Activated T-helper 1 cell treated with anti-CD3 and anti-CD28 coated beads, Interleukin-12 subunit alpha, Interleukin-12 subunit beta, Interleukin-2, Interleukin-4 antibody, amounts not matched to agents 30 ng/mL and 10 ng/mL and 1 ng/mL, durations not matched to agents 14 hours and 24 hours and 36 hours (primary cell): ENCODE measurements at regions not wholly inside any gene's neighbourhood (a gene's known extent, or its start where the extent isn't known, plus 50 kb on each side); places are given as distances from the start of the nearest gene placed in this dataset.
"Not testable (repeated sequence)": the region's sequence is repeated elsewhere in the genome, so short reads cannot be mapped to it uniquely, and the experiment has no call there.

ENCODE experiments used
- DNase-seq: peaks from one replicate; pipeline ENCODE4 v3.0.0; 2021; ENCODE audit warnings: low spot score
- H3K27ac Mint-ChIP-seq: one replicate; pipeline ENCODE4 v1.8.0; 2021; ENCODE audit warnings: mild to moderate bottlenecking, mixed read lengths
- H3K27me3 Mint-ChIP-seq: one replicate; pipeline ENCODE4 v1.8.0; 2022; ENCODE audit warnings: mild to moderate bottlenecking, moderate library complexity, mixed read lengths; ENCODE audit not compliant: insufficient read depth
- H3K36me3 Mint-ChIP-seq: one replicate; pipeline ENCODE4 v1.8.0; 2021; ENCODE audit warnings: low read depth, mixed read lengths
- H3K4me1 Mint-ChIP-seq: one replicate; pipeline ENCODE4 v1.8.0; 2021; ENCODE audit warnings: low read depth, mixed read lengths
- H3K4me3 Mint-ChIP-seq: one replicate; pipeline ENCODE4 v1.8.0; 2021; ENCODE audit warnings: mild to moderate bottlenecking, moderate library complexity, mixed read lengths
- H3K9me3 Mint-ChIP-seq: one replicate; pipeline ENCODE4 v1.8.0; 2021; ENCODE audit warnings: mixed read lengths
- intact Hi-C: fragments of 100-400 bp; cut with micrococcal nuclease; formaldehyde crosslinking; loops from one replicate; pipeline ENCODE4 v1.15.1; 2024

DNA sequence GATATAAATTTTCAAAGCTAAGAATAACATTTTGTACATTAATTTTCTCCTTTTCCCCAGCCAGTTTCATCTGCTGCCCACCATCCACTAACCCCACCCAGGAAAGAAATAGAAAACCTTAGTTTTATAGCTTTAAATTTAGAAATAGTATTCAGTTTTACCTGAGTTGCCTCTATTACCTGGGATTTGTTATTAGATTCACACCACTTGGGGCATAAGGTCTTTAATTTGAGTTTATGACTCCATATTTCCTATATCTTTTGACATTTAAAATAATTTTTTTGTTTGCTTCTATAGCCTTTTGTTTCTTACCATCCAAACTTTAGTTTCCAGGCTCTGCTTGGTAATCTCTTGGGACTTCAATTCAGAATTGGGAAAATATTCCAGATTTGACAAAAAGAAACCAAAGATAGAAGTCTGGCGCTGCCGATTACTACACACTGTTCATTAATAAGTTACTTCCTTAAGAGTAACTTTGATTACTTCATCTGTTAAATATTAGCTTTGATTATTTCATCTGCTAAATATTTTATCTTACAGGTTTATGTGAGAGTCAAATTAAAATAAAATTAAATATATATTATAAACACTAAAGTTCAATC, 485.5 kb upstream of the FOXG1 start:
- H3K9me3 Mint-ChIP-seq = peaks cover 18% of the 10 kb centered on the region
- H3K27me3 Mint-ChIP-seq = no peaks in the 10 kb centered on the region
- no peak for DNase-seq
- intact Hi-C loops = no loop called here
- no peaks in the 10 kb centered on the region for H3K36me3 Mint-ChIP-seq
- H3K4me1 Mint-ChIP-seq = no peaks in the 10 kb centered on the region
- no peak overlapping the region for H3K27ac Mint-ChIP-seq
- no peak overlapping the region for H3K4me3 Mint-ChIP-seq

DNA sequence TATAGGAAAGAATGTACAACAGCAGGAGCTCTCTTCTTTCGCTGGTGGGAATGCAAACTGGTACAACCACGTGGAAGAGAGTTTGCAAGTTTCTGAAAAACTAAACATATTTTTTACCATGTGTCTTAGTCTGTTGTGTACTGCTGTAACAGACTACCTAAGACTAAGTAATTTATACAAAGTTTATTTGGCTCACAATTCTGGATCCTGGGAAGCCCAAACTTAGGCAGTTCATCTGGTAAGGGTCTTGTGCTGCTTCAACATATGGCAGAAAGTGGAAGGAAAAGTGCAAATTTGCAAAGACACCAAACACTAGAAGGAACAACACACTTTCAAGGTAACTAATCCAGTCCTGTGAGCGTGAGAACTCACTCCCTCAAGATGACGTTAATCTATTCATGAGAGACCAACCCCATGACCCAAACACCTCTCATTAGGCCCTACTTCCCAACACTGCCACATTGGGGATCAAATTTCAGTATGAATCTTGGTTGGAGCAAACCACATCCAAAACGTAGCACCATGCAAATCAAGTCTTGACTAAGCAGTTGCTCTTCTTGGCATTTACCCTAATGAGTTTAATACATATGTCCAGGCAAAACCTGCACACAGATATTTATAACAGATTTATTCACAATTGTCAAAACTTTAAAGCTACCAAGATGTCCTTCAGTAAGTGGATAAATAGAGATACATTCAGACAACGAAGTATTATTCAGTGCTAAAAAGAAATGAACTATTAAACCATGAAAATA, 481.9 kb upstream of the FOXG1 start:
- Mint-ChIP-seq H3K27ac (no peak overlapping the region), H3K36me3 (no peaks in the 10 kb centered on the region), H3K27me3 (no peaks in the 10 kb centered on the region), H3K9me3 (peaks cover 10% of the 10 kb centered on the region), H3K4me3 (no peak overlapping the region), H3K4me1 (no peaks in the 10 kb centered on the region)
- intact Hi-C loops = no loop called here
- no peak for DNase-seq

- DNase-seq = no peak
These were observed 471.6 kb upstream of the FOXG1 start for GRCh38 chr14:28294834-28295440.

GRCh38 chr14:28297559-28297958, 469.0 kb upstream of the FOXG1 start:
- DNase-seq = no peak
- intact Hi-C loops = no loop called here
- no peak overlapping the region for H3K27ac Mint-ChIP-seq
- no peaks in the 10 kb centered on the region for H3K36me3 Mint-ChIP-seq
- no peaks in the 10 kb centered on the region for H3K4me1 Mint-ChIP-seq
- H3K4me3 Mint-ChIP-seq = no peak overlapping the region
- H3K27me3 Mint-ChIP-seq = no peaks in the 10 kb centered on the region
- peaks cover 39% of the 10 kb centered on the region for H3K9me3 Mint-ChIP-seq

More at GRCh38 chr14:28294834-28295440, 471.6 kb upstream of the FOXG1 start:
- Mint-ChIP-seq H3K36me3 (no peaks in the 10 kb centered on the region), H3K27ac (no peak overlapping the region), H3K4me1 (no peaks in the 10 kb centered on the region), H3K27me3 (no peaks in the 10 kb centered on the region), H3K9me3 (peaks cover 53% of the 10 kb centered on the region), H3K4me3 (no peak overlapping the region)
- intact Hi-C loops = no loop called here

DNA sequence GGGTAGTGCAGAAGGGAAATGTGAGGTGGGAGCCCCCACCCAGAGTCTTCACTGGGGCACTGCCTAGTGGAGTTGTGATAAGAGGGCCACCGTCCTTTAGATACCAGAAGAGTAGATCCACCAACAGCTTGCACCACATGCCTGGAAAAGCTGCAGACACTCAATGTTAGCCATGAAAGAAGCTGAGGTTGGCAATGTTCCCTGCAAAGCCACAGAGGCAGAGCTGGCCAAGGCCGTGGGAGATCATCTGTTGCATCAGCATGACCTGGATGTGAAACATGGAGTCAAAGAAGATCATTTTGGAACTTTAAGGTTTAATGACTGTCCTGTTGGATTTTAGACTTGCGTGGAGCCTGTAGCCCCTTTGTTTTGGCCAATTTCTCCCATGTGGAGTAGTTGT, 468.4 kb upstream of the FOXG1 start:
- H3K27ac Mint-ChIP-seq = no peak overlapping the region
- no peaks in the 10 kb centered on the region for H3K4me1 Mint-ChIP-seq
- intact Hi-C loops = no loop called here
- no peak overlapping the region for H3K4me3 Mint-ChIP-seq
- H3K36me3 Mint-ChIP-seq = no peaks in the 10 kb centered on the region
- no peak for DNase-seq
- no peaks in the 10 kb centered on the region for H3K27me3 Mint-ChIP-seq
- H3K9me3 Mint-ChIP-seq = peaks cover 36% of the 10 kb centered on the region

DNA sequence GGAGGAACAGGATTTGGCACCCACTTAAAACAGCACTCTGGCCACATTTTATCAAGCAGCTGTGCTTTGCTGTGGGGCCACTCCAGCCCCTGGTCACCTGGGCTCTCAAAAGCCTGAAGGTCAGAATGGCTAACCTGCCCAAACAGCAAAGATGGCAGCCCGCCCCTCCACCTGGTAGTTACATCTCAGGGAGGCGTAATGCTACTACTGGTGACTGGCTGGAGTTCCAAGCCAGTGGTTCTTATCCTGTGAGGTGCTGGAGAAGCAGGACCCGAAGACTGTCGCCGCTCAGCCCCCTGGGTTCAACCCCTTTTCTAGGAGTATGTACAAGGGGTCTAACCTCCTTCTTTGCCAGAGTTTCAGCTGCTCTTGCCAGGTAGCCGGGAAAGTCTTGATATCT, 467.4 kb upstream of the FOXG1 start:
- no peak overlapping the region for H3K27ac Mint-ChIP-seq
- DNase-seq = no peak
- H3K4me1 Mint-ChIP-seq = no peaks in the 10 kb centered on the region
- no peaks in the 10 kb centered on the region for H3K27me3 Mint-ChIP-seq
- intact Hi-C loops = no loop called here
- H3K36me3 Mint-ChIP-seq = no peaks in the 10 kb centered on the region
- H3K4me3 Mint-ChIP-seq = no peak overlapping the region
- H3K9me3 Mint-ChIP-seq = peaks cover 29% of the 10 kb centered on the region

- Mint-ChIP-seq H3K4me1 (no peaks in the 10 kb centered on the region), H3K4me3 (no peak overlapping the region), H3K36me3 (no peaks in the 10 kb centered on the region), H3K9me3 (peaks cover 27% of the 10 kb centered on the region), H3K27ac (no peak overlapping the region), H3K27me3 (no peaks in the 10 kb centered on the region)
- DNase-seq = no peak
- intact Hi-C loops = no loop called here
These were observed 466.2 kb upstream of the FOXG1 start for GRCh38 chr14:28300356-28300755.

GRCh38 chr14:28301179-28301578, 465.4 kb upstream of the FOXG1 start:
- Mint-ChIP-seq H3K4me3 (no peak overlapping the region), H3K27me3 (no peaks in the 10 kb centered on the region), H3K9me3 (peaks cover 26% of the 10 kb centered on the region), H3K36me3 (no peaks in the 10 kb centered on the region), H3K4me1 (no peaks in the 10 kb centered on the region), H3K27ac (no peak overlapping the region)
- intact Hi-C loops = no loop called here
- no peak for DNase-seq

DNA sequence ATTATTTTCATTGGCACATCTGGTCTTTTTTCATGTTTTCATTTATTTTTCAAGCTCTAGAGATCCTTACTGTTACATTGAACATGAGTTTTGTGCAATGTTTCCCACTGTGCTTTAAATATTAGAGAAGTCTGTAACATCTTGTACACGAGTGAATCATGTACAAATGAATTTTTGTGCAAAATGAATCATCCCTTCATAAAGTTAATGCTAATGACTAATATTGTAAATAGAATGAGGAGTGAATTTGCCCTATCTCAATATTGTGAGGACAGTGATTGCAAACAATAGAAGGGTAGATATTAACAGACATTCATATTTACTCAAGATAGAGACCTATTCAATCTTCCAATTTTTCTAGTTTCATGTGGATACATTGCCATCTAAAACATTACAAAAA, 463.3 kb upstream of the FOXG1 start:
- intact Hi-C loops = no loop called here
- peaks cover 9% of the 10 kb centered on the region for H3K9me3 Mint-ChIP-seq

DNA sequence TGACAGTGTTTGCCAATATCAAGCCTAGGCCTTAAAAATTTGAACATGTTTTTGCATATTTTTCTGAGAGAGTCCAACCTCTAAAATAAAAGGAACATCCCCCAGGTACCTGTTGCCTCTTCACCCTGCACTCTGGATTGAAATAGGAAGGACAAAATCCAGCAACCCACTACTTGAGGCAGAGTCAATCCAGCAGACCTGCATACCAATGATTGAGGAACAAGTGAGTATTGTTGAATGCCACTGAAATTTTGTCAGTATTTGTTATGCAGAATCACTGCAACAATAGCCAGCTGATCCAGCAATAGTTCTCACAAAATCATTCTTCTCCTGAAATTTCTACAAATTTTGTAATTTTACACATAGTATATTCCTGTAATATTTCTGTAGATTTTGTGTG, 460.6 kb upstream of the FOXG1 start:
- DNase-seq = no peak
- no peaks in the 10 kb centered on the region for H3K4me1 Mint-ChIP-seq
- H3K27ac Mint-ChIP-seq = no peak overlapping the region
- H3K27me3 Mint-ChIP-seq = no peaks in the 10 kb centered on the region
- no peaks in the 10 kb centered on the region for H3K36me3 Mint-ChIP-seq
- intact Hi-C loops = no loop called here
- no peak overlapping the region for H3K4me3 Mint-ChIP-seq
- H3K9me3 Mint-ChIP-seq = peaks cover 15% of the 10 kb centered on the region

More for the DNA sequence above, 463.3 kb upstream of the FOXG1 start:
- DNase-seq = no peak
- Mint-ChIP-seq H3K36me3 (no peaks in the 10 kb centered on the region), H3K27ac (no peak overlapping the region), H3K4me1 (no peaks in the 10 kb centered on the region), H3K4me3 (no peak overlapping the region), H3K27me3 (no peaks in the 10 kb centered on the region)

- intact Hi-C loops = no loop called here
- H3K4me3 Mint-ChIP-seq = no peak overlapping the region
- no peaks in the 10 kb centered on the region for H3K27me3 Mint-ChIP-seq
- H3K9me3 Mint-ChIP-seq = peaks cover 19% of the 10 kb centered on the region
- no peaks in the 10 kb centered on the region for H3K4me1 Mint-ChIP-seq
- no peak overlapping the region for H3K27ac Mint-ChIP-seq
- no peaks in the 10 kb centered on the region for H3K36me3 Mint-ChIP-seq
- no peak for DNase-seq
These were observed 459.1 kb upstream of the FOXG1 start for GRCh38 chr14:28307506-28307905.

- Mint-ChIP-seq H3K4me1 (no peaks in the 10 kb centered on the region), H3K27me3 (no peaks in the 10 kb centered on the region), H3K9me3 (peaks cover 19% of the 10 kb centered on the region), H3K4me3 (no peak overlapping the region), H3K36me3 (no peaks in the 10 kb centered on the region), H3K27ac (no peak overlapping the region)
- intact Hi-C loops = no loop called here
- DNase-seq = no peak
These were observed 457.9 kb upstream of the FOXG1 start for GRCh38 chr14:28308734-28309133.

DNA sequence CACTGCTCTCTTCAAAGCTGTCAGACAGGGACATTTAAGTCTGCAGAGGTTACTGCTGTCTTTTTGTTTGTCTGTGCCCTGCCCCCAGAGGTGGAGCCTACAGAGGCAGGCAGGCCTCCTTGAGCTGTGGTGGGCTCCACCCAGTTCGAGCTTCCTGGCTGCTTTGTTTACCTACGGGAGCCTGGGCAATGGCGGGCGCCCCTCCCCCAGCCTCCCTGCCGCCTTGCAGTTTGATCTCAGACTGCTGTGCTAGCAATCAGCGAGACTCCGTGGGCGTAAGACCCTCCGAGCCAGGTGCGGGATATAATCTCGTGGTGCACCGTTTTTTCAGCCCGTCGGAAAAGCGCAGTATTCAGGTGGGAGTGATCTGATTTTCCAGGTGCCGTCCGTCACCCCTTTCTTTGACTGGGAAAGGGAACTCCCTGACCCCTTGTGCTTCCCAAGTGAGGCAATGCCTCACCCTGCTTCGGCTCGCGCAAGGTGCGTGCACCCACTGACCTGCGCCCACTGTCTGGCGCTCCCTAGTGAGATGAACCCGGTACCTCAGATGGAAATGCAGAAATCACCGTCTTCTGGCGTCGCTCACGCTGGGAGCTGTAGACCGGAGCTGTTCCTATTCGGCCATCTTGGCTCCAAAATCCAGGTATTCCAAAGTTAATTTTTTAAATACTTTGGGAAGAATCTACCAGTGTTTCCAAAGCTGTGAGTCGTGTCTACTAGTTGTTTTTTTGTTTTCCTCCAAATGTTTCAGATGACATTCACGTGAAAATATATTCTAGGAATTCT, 448.5 kb upstream of the FOXG1 start:
- H3K4me1 Mint-ChIP-seq, DNase-seq, H3K36me3 Mint-ChIP-seq, intact Hi-C loops, H3K4me3 Mint-ChIP-seq, H3K27me3 Mint-ChIP-seq, H3K27ac Mint-ChIP-seq: not testable (repeated sequence)
- H3K9me3 Mint-ChIP-seq = peaks cover 12% of the 10 kb centered on the region
